Mesothelial cell of epicardium (in vitro differentiated cells): ENCODE measurements at regions not wholly inside any gene's neighbourhood (a gene's known extent, or its start where the extent isn't known, plus 50 kb on each side); places are given as distances from the start of the nearest gene placed in this dataset.

Experiments used
- DNase-seq, 2 experiments: peaks; one replicate each; pipeline ENCODE4 v3.0.0; 2021; ENCODE audit warnings: low spot score in 2 of 2; ENCODE audit not compliant: unreplicated experiment in 2 of 2
- H3K27ac Mint-ChIP-seq: 2 replicates; pipeline ENCODE4 v1.8.0; 2021; ENCODE audit warnings: mixed read lengths
- H3K27me3 Mint-ChIP-seq: 2 replicates; pipeline ENCODE4 v1.8.0; 2021; ENCODE audit warnings: low read depth, mixed read lengths
- H3K36me3 Mint-ChIP-seq: 2 replicates; pipeline ENCODE4 v1.8.0; 2021; ENCODE audit warnings: mixed read lengths
- H3K4me1 Mint-ChIP-seq: 2 replicates; pipeline ENCODE4 v1.8.0; 2021; ENCODE audit warnings: mixed read lengths
- H3K4me3 Mint-ChIP-seq: 2 replicates; pipeline ENCODE4 v1.8.0; 2021; ENCODE audit warnings: mild to moderate bottlenecking, moderate library complexity, mixed read lengths
- H3K9me3 Mint-ChIP-seq: 2 replicates; pipeline ENCODE4 v1.8.0; 2021; ENCODE audit warnings: mixed read lengths
- TF ChIP-seq, protein P1 (sequence below): fragments of 200-600 bp; sonication (generic); IDR thresholded peaks from one replicate; pipeline ENCODE4 v1.5.0; 2021; ENCODE audit warnings: antibody characterized with exemption; ENCODE audit not compliant: unreplicated experiment

DNA sequence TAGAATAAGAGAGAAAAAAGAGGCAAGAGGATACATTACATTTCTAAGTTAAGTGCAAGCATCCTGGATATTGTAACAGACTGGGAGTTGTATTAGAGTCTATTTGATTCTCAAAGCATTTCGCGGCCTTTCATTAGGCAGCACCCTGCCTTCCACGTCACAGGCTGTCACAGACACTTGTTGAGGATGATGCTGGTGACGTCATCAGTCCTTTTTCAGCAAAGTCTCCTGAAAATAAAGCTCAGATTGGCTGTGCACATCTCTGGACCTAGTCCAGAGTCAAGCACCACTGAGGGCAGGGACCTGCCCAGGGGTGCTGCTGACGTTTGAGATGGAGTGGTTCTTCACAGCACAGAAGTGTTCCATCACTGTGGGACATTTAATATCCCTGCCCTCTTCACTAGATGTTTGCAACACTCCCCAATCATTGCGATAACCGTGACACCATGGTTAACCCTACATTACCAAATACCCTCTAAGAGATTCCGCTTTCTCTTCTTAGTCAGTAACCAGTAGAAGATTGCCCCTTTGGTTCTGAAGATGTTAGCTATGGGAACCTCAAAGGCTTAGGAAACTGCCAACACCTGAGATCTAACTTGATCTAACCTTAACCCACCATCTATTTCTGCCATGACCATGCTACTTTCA, 72.7 kb upstream of the F3 start:
- TF ChIP-seq, protein P1, sequence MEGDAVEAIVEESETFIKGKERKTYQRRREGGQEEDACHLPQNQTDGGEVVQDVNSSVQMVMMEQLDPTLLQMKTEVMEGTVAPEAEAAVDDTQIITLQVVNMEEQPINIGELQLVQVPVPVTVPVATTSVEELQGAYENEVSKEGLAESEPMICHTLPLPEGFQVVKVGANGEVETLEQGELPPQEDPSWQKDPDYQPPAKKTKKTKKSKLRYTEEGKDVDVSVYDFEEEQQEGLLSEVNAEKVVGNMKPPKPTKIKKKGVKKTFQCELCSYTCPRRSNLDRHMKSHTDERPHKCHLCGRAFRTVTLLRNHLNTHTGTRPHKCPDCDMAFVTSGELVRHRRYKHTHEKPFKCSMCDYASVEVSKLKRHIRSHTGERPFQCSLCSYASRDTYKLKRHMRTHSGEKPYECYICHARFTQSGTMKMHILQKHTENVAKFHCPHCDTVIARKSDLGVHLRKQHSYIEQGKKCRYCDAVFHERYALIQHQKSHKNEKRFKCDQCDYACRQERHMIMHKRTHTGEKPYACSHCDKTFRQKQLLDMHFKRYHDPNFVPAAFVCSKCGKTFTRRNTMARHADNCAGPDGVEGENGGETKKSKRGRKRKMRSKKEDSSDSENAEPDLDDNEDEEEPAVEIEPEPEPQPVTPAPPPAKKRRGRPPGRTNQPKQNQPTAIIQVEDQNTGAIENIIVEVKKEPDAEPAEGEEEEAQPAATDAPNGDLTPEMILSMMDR: no peak
- Mint-ChIP-seq H3K4me3 (no peak overlapping the region), H3K27me3 (no peaks in the 10 kb centered on the region), H3K9me3 (peaks cover 9% of the 10 kb centered on the region), H3K27ac (no peak overlapping the region), H3K4me1 (peaks cover 32% of the 10 kb centered on the region), H3K36me3 (peaks cover 6% of the 10 kb centered on the region)
- DNase-seq: no peak

- Mint-ChIP-seq H3K4me3 (no peak overlapping the region), H3K27ac (no peak overlapping the region), H3K4me1 (peaks cover 29% of the 10 kb centered on the region), H3K27me3 (no peaks in the 10 kb centered on the region), H3K9me3 (no peaks in the 10 kb centered on the region), H3K36me3 (no peaks in the 10 kb centered on the region)
- no peak for DNase-seq
- TF ChIP-seq, protein P1: no peak
These were observed 71.1 kb upstream of the F3 start for GRCh38 chr1:94612525-94613204.

DNA sequence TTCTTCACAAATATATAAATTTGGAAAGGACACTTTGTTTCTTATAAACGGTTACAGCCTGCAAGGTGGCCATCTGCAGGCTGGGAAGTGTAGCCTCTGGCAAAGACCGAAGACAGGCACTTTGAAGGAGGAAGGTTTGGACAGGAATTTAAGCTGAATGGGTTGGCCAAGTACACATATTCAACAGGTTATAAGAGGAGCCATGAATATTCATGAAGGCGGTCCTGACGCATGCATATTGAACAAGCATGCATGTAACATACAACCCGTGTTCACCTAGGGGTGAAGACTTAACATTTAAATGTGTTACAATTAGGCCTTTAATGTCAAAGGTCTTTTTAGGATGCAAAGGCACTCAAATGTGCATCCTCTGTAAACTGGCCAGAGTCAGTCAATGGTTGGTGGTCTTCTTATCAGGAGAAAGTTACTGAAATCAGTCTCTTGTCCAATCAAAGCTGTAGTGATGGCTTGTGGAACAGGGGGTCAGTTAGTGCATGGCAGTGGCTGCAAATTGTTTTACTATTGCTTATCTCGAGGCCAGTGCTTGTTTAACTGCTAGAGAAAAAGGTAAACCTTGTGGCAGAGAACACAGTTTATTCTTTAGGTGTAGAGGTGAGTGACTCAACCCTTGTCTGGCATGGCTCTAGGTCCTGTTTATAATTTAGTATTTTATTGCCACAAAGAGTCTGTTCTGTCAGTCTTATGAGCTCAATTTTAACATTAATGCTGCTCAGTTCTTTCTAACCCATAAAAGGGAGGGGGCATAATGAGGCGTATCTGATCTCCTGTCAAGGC, 70.3 kb upstream of the F3 start:
- H3K4me1 Mint-ChIP-seq: peaks cover 22% of the 10 kb centered on the region
- H3K27ac Mint-ChIP-seq: no peak overlapping the region
- TF ChIP-seq, protein P1: no peak
- H3K9me3 Mint-ChIP-seq: no peaks in the 10 kb centered on the region
- no peaks in the 10 kb centered on the region for H3K27me3 Mint-ChIP-seq
- no peaks in the 10 kb centered on the region for H3K36me3 Mint-ChIP-seq
- no peak for DNase-seq
- H3K4me3 Mint-ChIP-seq: no peak overlapping the region

- H3K4me3 Mint-ChIP-seq: no peak overlapping the region
- H3K27me3 Mint-ChIP-seq: no peaks in the 10 kb centered on the region
- H3K27ac Mint-ChIP-seq: no peak overlapping the region
- TF ChIP-seq, protein P1: no peak
- H3K9me3 Mint-ChIP-seq: no peaks in the 10 kb centered on the region
- DNase-seq: no peak
- no peaks in the 10 kb centered on the region for H3K36me3 Mint-ChIP-seq
- H3K4me1 Mint-ChIP-seq: peaks cover 6% of the 10 kb centered on the region
These were observed 68.1 kb upstream of the F3 start for GRCh38 chr1:94609619-94610018.

DNA sequence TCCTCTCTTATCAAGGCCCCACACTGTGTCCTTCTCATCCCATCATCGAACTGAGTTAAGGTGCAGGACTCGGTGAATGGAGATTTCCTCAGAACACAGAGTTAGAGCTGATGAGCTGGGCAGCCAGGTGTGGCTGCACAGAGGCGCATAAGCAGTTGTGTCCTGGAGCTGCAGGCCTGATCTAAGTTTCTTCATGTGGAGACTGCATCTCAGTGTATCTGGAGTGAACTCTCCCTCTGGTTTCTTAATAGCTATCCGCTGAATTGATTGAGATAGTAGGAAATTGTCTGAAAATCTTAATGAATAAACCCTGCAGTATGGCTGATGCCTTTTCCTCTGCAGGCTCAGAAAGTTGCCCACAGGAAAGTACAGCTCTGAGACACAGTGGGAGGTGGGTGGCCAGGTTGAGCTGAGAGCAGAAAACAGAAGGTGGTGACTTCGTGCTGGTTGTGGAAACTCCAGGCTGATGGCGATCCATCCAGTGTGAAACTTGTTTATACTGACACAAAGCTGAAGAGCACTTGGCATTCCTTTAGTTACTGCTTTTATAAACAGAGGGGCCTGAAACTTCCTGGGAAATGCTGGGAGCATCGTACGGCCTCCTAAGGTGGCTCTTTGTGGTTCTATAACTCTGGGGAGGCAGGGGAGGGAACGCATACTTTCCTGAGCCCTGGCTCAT, 67.4 kb upstream of the F3 start:
- Mint-ChIP-seq H3K27me3 (no peaks in the 10 kb centered on the region), H3K27ac (peak overlapping the region; percentile 10), H3K4me1 (peaks cover 5% of the 10 kb centered on the region), H3K9me3 (no peaks in the 10 kb centered on the region), H3K4me3 (no peak overlapping the region), H3K36me3 (no peaks in the 10 kb centered on the region)
- TF ChIP-seq, protein P1: no peak
- DNase-seq: no peak
